ENCODE measurements at regions not wholly inside any gene's neighbourhood (a gene's known extent, or its start where the extent isn't known, plus 50 kb on each side); places are given as distances from the start of the nearest gene placed in this dataset.

GRCh38 chr14:81715731-81716130 lies 182.1 kb upstream of the SEL1L start:
- Mint-ChIP-seq H3K27me3 (ENCODE audit: low read depth in 3 of 3) (peaks cover 1 to 4% (median 2%) of the 10 kb centered on the region in 3 donors), H3K27ac (no peak overlapping the region), H3K9me3 (peaks cover 0 to 2% (median 0%) of the 10 kb centered on the region in 7 donors), H3K4me3 (no peak overlapping the region), H3K4me1 (no peaks in the 10 kb centered on the region), H3K36me3 (no peaks in the 10 kb centered on the region)
- no peak overlapping the region for H3K4me2 ChIP-seq (replicated peaks; ENCODE audit: extremely low read depth, low read length, poor library complexity, severe bottlenecking)
- TF ChIP-seq CTCF (IDR thresholded peaks at IDR 0.05): no peak
- H3K4me1 ChIP-seq (ENCODE audit: control insufficient read depth in 1 of 2, insufficient read depth in 2 of 2, low read length in 2 of 2): no peaks in the 10 kb centered on the region
- no peaks in the 10 kb centered on the region for H3K27me3 ChIP-seq (ENCODE audit: control insufficient read depth in 2 of 2, insufficient read depth in 2 of 2, low read length in 2 of 2)
- H3K4me3 ChIP-seq (replicated peaks in 1 of 3; ENCODE audit: low read depth in 2 of 3, low read length in 3 of 3): no peak overlapping the region
- DNase-seq: no peak
- no peak overlapping the region for H2AFZ ChIP-seq (ENCODE audit: insufficient read depth, low read depth, low read length, poor library complexity, severe bottlenecking)
- H3K79me2 ChIP-seq (ENCODE audit: insufficient read depth, low read length): no peaks in the 10 kb centered on the region
- H3K9ac ChIP-seq (ENCODE audit: insufficient read depth, low read length, poor library complexity, severe bottlenecking): no peak overlapping the region
- no peaks in the 10 kb centered on the region for H4K20me1 ChIP-seq (ENCODE audit: insufficient read depth, low read length)
- H3K27ac ChIP-seq (ENCODE audit: low read depth in 1 of 2, low read length in 2 of 2): no peak overlapping the region
- WGBS (ENCODE audit: insufficient coverage): no CpG with 5 or more reads among the region's 1 CpG
- no peaks in the 10 kb centered on the region for H3K9me3 ChIP-seq (replicated peaks in 1 of 2; ENCODE audit: control insufficient read depth in 1 of 2, insufficient read depth in 1 of 2, low read length in 2 of 2)
- H3K36me3 ChIP-seq (replicated peaks in 1 of 2; ENCODE audit: control insufficient read depth in 1 of 2, insufficient read depth in 2 of 2, low read length in 2 of 2): no peaks in the 10 kb centered on the region
- intact Hi-C loops (cut with micrococcal nuclease): no loop called here

GRCh38 chr14:81716953-81717352 lies 183.3 kb upstream of the SEL1L start:
- no peaks in the 10 kb centered on the region for H3K4me1 ChIP-seq (ENCODE audit: control insufficient read depth in 1 of 2, insufficient read depth in 2 of 2, low read length in 2 of 2)
- Mint-ChIP-seq H3K4me1 (no peaks in the 10 kb centered on the region), H3K36me3 (no peaks in the 10 kb centered on the region), H3K27ac (no peak overlapping the region), H3K27me3 (ENCODE audit: low read depth in 3 of 3) (peaks cover 1 to 7% (median 2%) of the 10 kb centered on the region in 3 donors), H3K4me3 (no peak overlapping the region), H3K9me3 (peaks cover 0 to under 1% (median 0%) of the 10 kb centered on the region in 7 donors)
- WGBS (ENCODE audit: insufficient coverage): 89% methylated on average over 2 of the region's 6 CpGs
- no peak overlapping the region for H3K4me3 ChIP-seq (replicated peaks in 1 of 3; ENCODE audit: low read depth in 2 of 3, low read length in 3 of 3)
- no peaks in the 10 kb centered on the region for H3K36me3 ChIP-seq (replicated peaks in 1 of 2; ENCODE audit: control insufficient read depth in 1 of 2, insufficient read depth in 2 of 2, low read length in 2 of 2)
- H3K9ac ChIP-seq (ENCODE audit: insufficient read depth, low read length, poor library complexity, severe bottlenecking): no peak overlapping the region
- H3K79me2 ChIP-seq (ENCODE audit: insufficient read depth, low read length): no peaks in the 10 kb centered on the region
- intact Hi-C loops (cut with micrococcal nuclease): no loop called here
- no peaks in the 10 kb centered on the region for H4K20me1 ChIP-seq (ENCODE audit: insufficient read depth, low read length)
- DNase-seq: no peak
- H2AFZ ChIP-seq (ENCODE audit: insufficient read depth, low read depth, low read length, poor library complexity, severe bottlenecking): no peak overlapping the region
- H3K27ac ChIP-seq (ENCODE audit: low read depth in 1 of 2, low read length in 2 of 2): no peak overlapping the region
- H3K27me3 ChIP-seq (ENCODE audit: control insufficient read depth in 2 of 2, insufficient read depth in 2 of 2, low read length in 2 of 2): no peaks in the 10 kb centered on the region
- TF ChIP-seq CTCF (IDR thresholded peaks at IDR 0.05): no peak
- H3K4me2 ChIP-seq (replicated peaks; ENCODE audit: extremely low read depth, low read length, poor library complexity, severe bottlenecking): no peak overlapping the region
- no peaks in the 10 kb centered on the region for H3K9me3 ChIP-seq (replicated peaks in 1 of 2; ENCODE audit: control insufficient read depth in 1 of 2, insufficient read depth in 1 of 2, low read length in 2 of 2)

Data from CD14-positive monocyte (primary cell).